ENCODE measurements at regions not wholly inside any gene's neighbourhood (a gene's known extent, or its start where the extent isn't known, plus 50 kb on each side); places are given as distances from the start of the nearest gene placed in this dataset.

DNA sequence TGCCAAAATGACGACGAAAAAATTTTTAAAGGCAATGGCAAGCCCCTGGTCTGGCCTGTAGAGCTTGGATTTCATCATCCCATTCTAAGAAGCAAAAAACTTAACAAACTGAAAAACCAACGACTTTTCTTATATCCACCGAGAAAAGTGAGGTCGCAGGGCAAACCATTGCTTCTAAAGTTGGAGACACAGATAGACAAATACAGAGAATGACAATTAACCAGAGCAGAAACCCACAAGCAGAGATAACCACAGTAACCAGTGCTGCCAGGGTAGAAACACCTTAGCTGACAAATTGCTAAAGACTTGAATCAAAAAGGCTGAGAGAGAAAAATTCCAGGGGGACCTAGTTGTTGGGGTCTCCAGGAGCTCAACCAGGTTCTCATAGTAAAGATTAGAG, 386.5 kb upstream of the SGO1 start:
- no peaks in the 10 kb centered on the region for H3K9me3 Mint-ChIP-seq
- TF ChIP-seq, protein P1, sequence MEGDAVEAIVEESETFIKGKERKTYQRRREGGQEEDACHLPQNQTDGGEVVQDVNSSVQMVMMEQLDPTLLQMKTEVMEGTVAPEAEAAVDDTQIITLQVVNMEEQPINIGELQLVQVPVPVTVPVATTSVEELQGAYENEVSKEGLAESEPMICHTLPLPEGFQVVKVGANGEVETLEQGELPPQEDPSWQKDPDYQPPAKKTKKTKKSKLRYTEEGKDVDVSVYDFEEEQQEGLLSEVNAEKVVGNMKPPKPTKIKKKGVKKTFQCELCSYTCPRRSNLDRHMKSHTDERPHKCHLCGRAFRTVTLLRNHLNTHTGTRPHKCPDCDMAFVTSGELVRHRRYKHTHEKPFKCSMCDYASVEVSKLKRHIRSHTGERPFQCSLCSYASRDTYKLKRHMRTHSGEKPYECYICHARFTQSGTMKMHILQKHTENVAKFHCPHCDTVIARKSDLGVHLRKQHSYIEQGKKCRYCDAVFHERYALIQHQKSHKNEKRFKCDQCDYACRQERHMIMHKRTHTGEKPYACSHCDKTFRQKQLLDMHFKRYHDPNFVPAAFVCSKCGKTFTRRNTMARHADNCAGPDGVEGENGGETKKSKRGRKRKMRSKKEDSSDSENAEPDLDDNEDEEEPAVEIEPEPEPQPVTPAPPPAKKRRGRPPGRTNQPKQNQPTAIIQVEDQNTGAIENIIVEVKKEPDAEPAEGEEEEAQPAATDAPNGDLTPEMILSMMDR (conservative IDR thresholded peaks at IDR 0.05): no peak
- H3K36me3 Mint-ChIP-seq (ENCODE audit: low read depth): no peaks in the 10 kb centered on the region
- Histone ChIP-seq H3K27me3 (ENCODE audit: control insufficient read depth, insufficient read depth, low read length, poor library complexity, severe bottlenecking) (no peaks in the 10 kb centered on the region), H3K36me3 (ENCODE audit: control insufficient read depth, insufficient read depth, low read length) (no peaks in the 10 kb centered on the region), H3K9ac (ENCODE audit: extremely low read depth, low read length, poor library complexity, severe bottlenecking) (no peak overlapping the region), H3K27ac (ENCODE audit: low read depth, low read length) (no peak overlapping the region), H3K4me1 (ENCODE audit: control insufficient read depth, insufficient read depth, low read length) (no peaks in the 10 kb centered on the region), H3K9me3 (ENCODE audit: control insufficient read depth, low read length) (no peaks in the 10 kb centered on the region), H3K4me3 (ENCODE audit: low read length) (no peak overlapping the region)
- no peak overlapping the region for H3K4me3 Mint-ChIP-seq
- peaks cover 4% of the 10 kb centered on the region for H3K4me1 Mint-ChIP-seq
- H3K27ac Mint-ChIP-seq: no peak overlapping the region
- WGBS, 2 experiments (ENCODE audit: insufficient coverage in 1 of 2, insufficient read length in 1 of 2): 92 to 97% methylated on average over 2 to 5 of the region's 5 CpGs
- no peak for DNase-seq
- H3K27me3 Mint-ChIP-seq (ENCODE audit: insufficient read depth): no peaks in the 10 kb centered on the region

DNA sequence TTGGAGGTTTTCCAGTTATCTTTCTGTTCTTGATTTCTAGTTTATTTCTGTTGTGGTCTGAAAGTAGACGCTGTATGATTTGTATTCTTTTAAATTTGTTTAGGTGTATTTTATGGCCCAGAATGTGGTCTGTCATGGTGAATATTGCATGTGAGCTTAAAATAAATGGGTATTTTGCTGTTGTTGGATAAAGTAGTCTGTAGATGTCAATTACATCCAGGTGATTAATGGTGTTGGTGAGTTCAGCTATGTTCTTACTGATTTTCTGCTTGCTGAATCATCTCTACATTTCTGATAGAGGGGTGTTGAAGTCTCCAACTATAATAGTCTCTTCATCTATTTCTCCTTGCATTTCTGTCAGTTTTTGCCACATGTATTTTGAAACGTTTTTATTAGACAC, 383.3 kb upstream of the SGO1 start:
- Mint-ChIP-seq H3K27me3 (ENCODE audit: insufficient read depth) (no peaks in the 10 kb centered on the region), H3K4me1 (no peaks in the 10 kb centered on the region), H3K27ac (no peak overlapping the region), H3K4me3 (no peak overlapping the region), H3K9me3 (no peaks in the 10 kb centered on the region), H3K36me3 (ENCODE audit: low read depth) (no peaks in the 10 kb centered on the region)
- H3K9me3 ChIP-seq (ENCODE audit: control insufficient read depth, low read length): no peaks in the 10 kb centered on the region
- DNase-seq: no peak
- WGBS, 2 experiments (ENCODE audit: insufficient coverage in 1 of 2, insufficient read length in 1 of 2): 52% methylated on average over 2 of the region's 2 CpGs; no CpG with 5 or more reads in 1 of the 2 experiments
- no peaks in the 10 kb centered on the region for H3K27me3 ChIP-seq (ENCODE audit: control insufficient read depth, insufficient read depth, low read length, poor library complexity, severe bottlenecking)
- no peaks in the 10 kb centered on the region for H3K4me1 ChIP-seq (ENCODE audit: control insufficient read depth, insufficient read depth, low read length)
- H3K36me3 ChIP-seq (ENCODE audit: control insufficient read depth, insufficient read depth, low read length): no peaks in the 10 kb centered on the region
- TF ChIP-seq, protein P1 (conservative IDR thresholded peaks at IDR 0.05): no peak
- no peak overlapping the region for H3K4me3 ChIP-seq (ENCODE audit: low read length)
- no peak overlapping the region for H3K27ac ChIP-seq (ENCODE audit: low read depth, low read length)
- H3K9ac ChIP-seq (ENCODE audit: extremely low read depth, low read length, poor library complexity, severe bottlenecking): no peak overlapping the region

DNA sequence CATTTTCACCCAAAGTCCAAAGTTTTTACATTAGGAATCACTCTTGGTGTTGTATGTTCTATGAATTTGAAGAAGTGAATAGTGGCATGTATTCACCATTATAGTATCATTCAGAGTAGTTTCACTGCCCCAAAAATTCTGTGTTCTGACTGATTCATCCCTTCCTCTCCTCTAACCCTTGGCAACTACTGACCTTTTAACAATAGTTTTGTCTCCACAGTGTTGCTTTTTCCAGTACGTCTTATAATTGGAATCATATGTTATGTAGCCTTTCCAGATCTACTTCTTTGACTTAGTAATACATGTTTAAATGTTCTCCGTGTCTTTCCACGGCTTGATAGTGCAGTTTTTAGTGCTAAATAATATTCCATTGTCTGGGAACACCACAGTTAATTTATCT, 379.0 kb upstream of the SGO1 start:
- Histone ChIP-seq H3K9me3 (ENCODE audit: control insufficient read depth, low read length) (no peaks in the 10 kb centered on the region), H3K4me1 (ENCODE audit: control insufficient read depth, insufficient read depth, low read length) (no peaks in the 10 kb centered on the region), H3K27ac (ENCODE audit: low read depth, low read length) (no peak overlapping the region), H3K36me3 (ENCODE audit: control insufficient read depth, insufficient read depth, low read length) (no peaks in the 10 kb centered on the region), H3K4me3 (ENCODE audit: low read length) (no peak overlapping the region), H3K9ac (ENCODE audit: extremely low read depth, low read length, poor library complexity, severe bottlenecking) (no peak overlapping the region), H3K27me3 (ENCODE audit: control insufficient read depth, insufficient read depth, low read length, poor library complexity, severe bottlenecking) (no peaks in the 10 kb centered on the region)
- Mint-ChIP-seq H3K27me3 (ENCODE audit: insufficient read depth) (no peaks in the 10 kb centered on the region), H3K4me3 (no peak overlapping the region), H3K4me1 (no peaks in the 10 kb centered on the region), H3K27ac (no peak overlapping the region), H3K9me3 (no peaks in the 10 kb centered on the region), H3K36me3 (ENCODE audit: low read depth) (no peaks in the 10 kb centered on the region)
- no peak for DNase-seq
- 100% methylated on average over 3 of the region's 3 CpGs; no CpG with 5 or more reads in 1 of the 2 experiments for WGBS, 2 experiments (ENCODE audit: insufficient coverage in 1 of 2, insufficient read length in 1 of 2)
- TF ChIP-seq, protein P1 (conservative IDR thresholded peaks at IDR 0.05): no peak

All from endodermal cell (in vitro differentiated cells).